B cell (primary cell): ENCODE measurements at regions not wholly inside any gene's neighbourhood (a gene's known extent, or its start where the extent isn't known, plus 50 kb on each side); places are given as distances from the start of the nearest gene placed in this dataset.

ENCODE experiments used
- ATAC-seq: fragments of 200-7000 bp; cut with Tn5 transposase; one replicate; pipeline ENCODE4 v1.10.0; 2021; ENCODE audit warnings: low read depth, mild to moderate bottlenecking, moderate number of reproducible peaks, moderate library complexity
- CTCF ChIA-PET: fragments of 350-600 bp; sonication (Branson Sonifier 250); formaldehyde crosslinking; loops from one replicate; lab custom pipeline; 2021; ENCODE audit warnings: antibody characterized with exemption, inconsistent platforms; lab: Charles Lee
- POLR2A ChIA-PET: fragments of 350-600 bp; sonication (Branson Sonifier 250); formaldehyde crosslinking; loops from one replicate; lab custom pipeline; 2021; ENCODE audit warnings: antibody characterized with exemption; lab: Charles Lee
- DNase-seq: peaks from one replicate; pipeline ENCODE4 v3.0.0; 2013
- H2AFZ ChIP-seq: 2 replicates; pipeline ENCODE4 v1.6.1; 2012; ENCODE audit warnings: mild to moderate bottlenecking, low read depth, low read length; ENCODE audit not compliant: insufficient read depth, poor library complexity, severe bottlenecking
- H3K27ac ChIP-seq, 2 donors: 1 replicate in 1 of 2; 2 replicates in 1 of 2; pipeline ENCODE4 v1.5.1; 2012 to 2013; ENCODE audit warnings: low read length in 2 of 2, mild to moderate bottlenecking in 2 of 2, moderate library complexity in 1 of 2
- H3K27me3 ChIP-seq, 4 experiments: fragments of 200-600 bp in 1 of 4; sonication (generic) in 1 of 4; replicated peaks in 1 of 4; 1 replicate in 2 of 4; 2 replicates in 2 of 4; pipeline versions ENCODE4 v1.6.1 to v1.7.0; 2013 to 2016; ENCODE audit warnings: low read length in 3 of 4, mild to moderate bottlenecking in 2 of 4, mixed read lengths in 1 of 4, moderate library complexity in 1 of 4; ENCODE audit not compliant: insufficient read depth in 4 of 4, control insufficient read depth in 3 of 4; ENCODE audit errors: control extremely low read depth in 1 of 4
- H3K36me3 ChIP-seq, 2 experiments: replicated peaks in 1 of 2; 1 replicate in 1 of 2; 2 replicates in 1 of 2; pipeline versions ENCODE4 v1.6.1 to v1.7.1; 2013; ENCODE audit warnings: low read length in 1 of 2; ENCODE audit not compliant: insufficient read depth in 2 of 2, control insufficient read depth in 1 of 2; ENCODE audit errors: control extremely low read depth in 1 of 2, extremely low read depth in 1 of 2
- H3K4me1 ChIP-seq, 2 donors: fragments of 200-600 bp in 1 of 2; sonication (generic) in 1 of 2; 1 replicate in 1 of 2; 2 replicates in 1 of 2; pipeline versions ENCODE4 v1.5.1 to v1.6.1; 2013 to 2017; ENCODE audit warnings: low read length in 2 of 2; ENCODE audit not compliant: control insufficient read depth in 2 of 2, insufficient read depth in 2 of 2
- H3K4me2 ChIP-seq: replicated peaks from 2 replicates; pipeline ENCODE3; 2012; ENCODE audit warnings: mild to moderate bottlenecking, low read depth, low read length; ENCODE audit not compliant: poor library complexity, severe bottlenecking
- H3K4me3 ChIP-seq, 5 experiments: fragments of 200-600 bp in 1 of 5; sonication (generic) in 1 of 5; 1 replicate in 3 of 5; 2 replicates in 2 of 5; pipeline versions ENCODE4 v1.5.1 to v1.7.0; 2011 to 2016; ENCODE audit warnings: low read length in 4 of 5, mild to moderate bottlenecking in 4 of 5, low read depth in 2 of 5, control low read depth in 1 of 5, moderate library complexity in 1 of 5; ENCODE audit not compliant: insufficient read depth in 1 of 5; ENCODE audit errors: control extremely low read depth in 1 of 5, extremely low read depth in 1 of 5
- H3K79me2 ChIP-seq: fragments of 200-600 bp; sonication (generic); one replicate; pipeline ENCODE4 v1.6.0; 2016; ENCODE audit warnings: low read length; ENCODE audit not compliant: control insufficient read depth, insufficient read depth
- H3K9ac ChIP-seq: fragments of 200-600 bp; sonication (generic); 2 replicates; pipeline ENCODE4 v1.6.1; 2017; ENCODE audit warnings: mild to moderate bottlenecking, low read length, moderate library complexity
- H3K9me3 ChIP-seq, 3 donors: one replicate each; pipeline versions ENCODE4 v1.6.1 to v1.7.1; 2013; ENCODE audit warnings: low read length in 2 of 3; ENCODE audit not compliant: control insufficient read depth in 2 of 3, insufficient read depth in 1 of 3; ENCODE audit errors: control extremely low read depth in 1 of 3
- H4K20me1 ChIP-seq: 2 replicates; pipeline ENCODE4 v1.6.0; 2012; ENCODE audit warnings: mild to moderate bottlenecking, low read length; ENCODE audit not compliant: insufficient read depth, control insufficient read depth, poor library complexity, severe bottlenecking
- H3K27ac Mint-ChIP-seq: one replicate; pipeline ENCODE4 v1.8.0; 2021; ENCODE audit warnings: mixed read lengths
- H3K27me3 Mint-ChIP-seq: one replicate; pipeline ENCODE4 v1.8.0; 2021; ENCODE audit warnings: mixed read lengths
- H3K4me1 Mint-ChIP-seq: one replicate; pipeline ENCODE4 v1.8.0; 2021; ENCODE audit warnings: mixed read lengths
- H3K4me3 Mint-ChIP-seq: one replicate; pipeline ENCODE4 v1.8.0; 2021; ENCODE audit warnings: mixed read lengths
- H3K9me3 Mint-ChIP-seq: one replicate; pipeline ENCODE4 v1.8.0; 2022; ENCODE audit warnings: mixed read lengths; ENCODE audit not compliant: insufficient read depth
- CTCF ChIP-seq: fragments of 200-600 bp; IDR thresholded peaks from one replicate; pipeline ENCODE4 v1.8.0; 2022; ENCODE audit warnings: antibody characterized with exemption, mild to moderate bottlenecking
- EZH2 ChIP-seq: IDR thresholded peaks from 2 replicates; pipeline ENCODE4 v1.6.1; 2012; ENCODE audit warnings: borderline replicate concordance, low read depth, mild to moderate bottlenecking, moderate library complexity, low read length; ENCODE audit not compliant: insufficient read depth, poor library complexity, severe bottlenecking
- WGBS: methylation state at CpG from one replicate; pipeline ENCODE4 v1.1.5; 2013; ENCODE audit warnings: missing lambda C conversion rate; ENCODE audit not compliant: insufficient coverage; 5-methylcytosine and 5-hydroxymethylcytosine counted together
- intact Hi-C: fragments of 100-400 bp; cut with micrococcal nuclease; formaldehyde crosslinking; loops from one replicate; pipeline ENCODE4 v1.10.0; 2022

DNA sequence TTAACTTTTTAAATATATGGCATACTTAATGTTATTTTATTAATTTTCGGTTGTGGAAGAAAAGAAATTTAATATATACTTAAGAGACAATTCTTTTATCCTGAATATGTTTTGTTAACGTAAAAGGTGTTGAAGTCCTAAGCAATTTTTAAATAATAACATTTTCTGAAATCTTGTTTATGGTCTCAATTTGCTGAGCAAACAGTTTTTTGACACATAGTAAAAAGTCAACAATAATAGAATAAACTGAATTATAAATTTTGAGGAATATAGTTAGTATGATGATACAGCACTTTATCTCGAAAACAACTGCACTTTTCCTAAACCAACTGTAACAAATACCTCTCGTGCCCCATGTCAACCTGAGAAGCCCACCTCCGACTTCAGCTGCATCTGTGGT lies 229.8 kb upstream of the TARS1 start:
- ChIA-PET CTCF (no interaction called here), POLR2A (no interaction called here)
- DNase-seq (no peak), ATAC-seq (no peak)
- 76% methylated on average over 2 of the region's 5 CpGs for WGBS
- Histone ChIP-seq H2AFZ (no peak overlapping the region), H3K9ac (no peak overlapping the region), H3K27me3 (no peaks in the 10 kb centered on the region), H3K4me1 (no peaks in the 10 kb centered on the region), H3K79me2 (no peaks in the 10 kb centered on the region), H3K4me2 (no peak overlapping the region), H3K27ac (no peak overlapping the region), H3K4me3 (no peak overlapping the region), H4K20me1 (no peaks in the 10 kb centered on the region), H3K36me3 (no peaks in the 10 kb centered on the region), H3K9me3 (no peaks in the 10 kb centered on the region)
- H3K9me3 Mint-ChIP-seq = no peaks in the 10 kb centered on the region
- intact Hi-C loops = no loop called here
- TF ChIP-seq CTCF = no peak
- TF ChIP-seq EZH2 = no peak
- H3K4me1 Mint-ChIP-seq = no peaks in the 10 kb centered on the region
- peaks cover 4% of the 10 kb centered on the region for H3K27me3 Mint-ChIP-seq
- H3K27ac Mint-ChIP-seq = no peak overlapping the region
- no peak overlapping the region for H3K4me3 Mint-ChIP-seq

DNA sequence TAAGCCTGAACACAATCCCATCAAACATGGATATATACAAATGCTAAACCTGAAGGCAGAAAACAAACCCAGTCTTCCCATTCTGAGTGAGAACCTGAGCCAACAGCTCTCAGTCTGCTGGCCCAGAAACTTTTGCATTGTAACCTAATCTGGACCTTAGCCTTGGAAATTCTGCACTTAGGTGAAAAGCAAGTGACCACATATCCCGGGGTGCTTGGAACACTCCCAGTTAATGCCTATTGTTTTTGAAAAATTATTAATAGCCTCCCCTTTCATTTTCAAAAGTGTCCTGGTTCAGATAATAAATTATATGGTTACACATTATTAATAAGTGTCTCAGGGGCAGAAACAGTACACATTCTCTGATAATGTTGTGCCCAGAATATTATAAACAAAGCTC lies 228.3 kb upstream of the TARS1 start:
- Histone ChIP-seq H3K4me1 (no peaks in the 10 kb centered on the region), H3K9me3 (no peaks in the 10 kb centered on the region), H3K9ac (no peak overlapping the region), H3K79me2 (no peaks in the 10 kb centered on the region), H3K4me3 (no peak overlapping the region), H3K27me3 (no peaks in the 10 kb centered on the region), H3K27ac (no peak overlapping the region), H3K4me2 (no peak overlapping the region), H3K36me3 (no peaks in the 10 kb centered on the region), H2AFZ (no peak overlapping the region), H4K20me1 (no peaks in the 10 kb centered on the region)
- Mint-ChIP-seq H3K27me3 (peaks cover 4% of the 10 kb centered on the region), H3K9me3 (no peaks in the 10 kb centered on the region), H3K27ac (no peak overlapping the region), H3K4me1 (no peaks in the 10 kb centered on the region), H3K4me3 (no peak overlapping the region)
- WGBS = no CpG with 5 or more reads among the region's 1 CpG
- intact Hi-C loops = no loop called here
- TF ChIP-seq CTCF (no peak), EZH2 (no peak)
- ChIA-PET CTCF (no interaction called here), POLR2A (no interaction called here)
- DNase-seq (no peak), ATAC-seq (no peak)
